ENCODE measurements at regions not wholly inside any gene's neighbourhood (a gene's known extent, or its start where the extent isn't known, plus 50 kb on each side); places are given as distances from the start of the nearest gene placed in this dataset.

DNA sequence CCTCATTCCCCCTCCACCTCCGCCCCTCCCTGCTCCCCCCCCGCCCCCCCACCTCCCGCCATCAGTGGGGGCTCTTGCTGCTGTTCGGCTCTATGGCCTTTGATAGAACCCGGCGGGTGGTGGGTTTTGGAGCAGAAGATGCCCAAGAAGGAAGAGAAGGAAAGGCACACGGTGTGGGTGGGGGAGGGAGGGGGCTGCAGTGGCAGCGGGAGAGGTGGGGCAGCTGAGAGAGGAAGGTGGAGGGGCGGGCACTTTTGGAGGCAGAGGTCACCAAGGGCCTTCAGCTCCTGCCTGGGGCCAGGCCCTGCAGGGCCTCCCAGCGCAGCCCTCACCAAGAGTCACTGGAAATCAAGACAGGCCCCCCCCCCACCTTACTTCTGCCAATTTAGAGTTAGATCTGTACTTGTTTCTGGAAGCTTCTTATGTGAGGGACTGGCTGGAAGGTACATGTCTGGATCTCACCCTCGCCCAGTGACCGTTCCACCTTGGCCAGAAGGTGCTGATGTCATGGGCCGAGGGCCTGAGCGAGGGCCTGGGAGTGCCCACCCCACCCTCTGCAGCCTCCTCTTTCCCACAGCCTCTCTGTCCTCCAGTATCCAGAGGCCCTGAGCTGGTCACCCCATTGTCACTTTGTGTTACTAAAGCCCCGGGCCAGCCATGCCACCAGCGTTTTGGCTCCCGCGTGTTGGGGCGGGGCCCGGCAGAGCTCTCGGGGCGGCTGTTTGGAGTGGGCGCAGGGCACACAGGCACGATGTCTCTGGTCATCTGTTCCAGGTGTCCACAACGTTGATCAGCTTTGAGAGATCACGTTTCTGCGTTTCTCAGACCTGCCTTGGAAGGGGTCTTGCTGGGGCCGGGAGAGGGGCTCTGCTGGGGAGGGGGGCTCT is 153.9 kb downstream of the KIF26A start:
- DNase-seq = no peak

DNA sequence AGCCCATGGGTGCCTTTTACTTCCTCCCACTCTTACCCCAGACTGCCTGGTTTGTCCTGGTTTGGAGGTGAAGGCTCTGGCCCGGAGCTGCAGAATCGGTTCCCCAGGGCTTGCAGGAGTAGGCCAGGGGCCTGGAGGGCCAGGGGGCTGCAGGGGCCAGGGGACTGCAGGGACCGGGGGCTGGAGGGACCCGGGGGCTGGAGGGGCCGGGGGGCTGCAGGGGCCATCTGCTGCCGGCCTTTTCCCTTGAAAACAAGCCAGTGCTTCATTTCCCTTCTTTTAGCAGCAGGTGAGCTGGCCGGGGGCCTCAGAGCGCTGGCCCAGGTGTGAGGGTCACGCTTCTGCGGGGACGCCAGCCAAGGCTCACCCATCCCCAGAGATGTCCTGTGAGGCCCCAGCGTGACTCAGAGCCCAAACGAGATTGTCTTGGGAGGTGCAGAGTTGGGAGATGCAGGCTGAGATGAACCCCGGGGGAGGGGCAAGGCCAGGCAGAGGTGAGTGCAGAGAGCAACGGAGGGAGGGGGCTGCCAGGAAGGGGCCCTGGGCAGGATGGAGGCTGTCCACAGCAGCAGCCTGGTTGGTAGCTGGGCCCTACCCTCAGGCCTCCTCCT is 154.9 kb downstream of the KIF26A start:
- no peak for DNase-seq

DNA sequence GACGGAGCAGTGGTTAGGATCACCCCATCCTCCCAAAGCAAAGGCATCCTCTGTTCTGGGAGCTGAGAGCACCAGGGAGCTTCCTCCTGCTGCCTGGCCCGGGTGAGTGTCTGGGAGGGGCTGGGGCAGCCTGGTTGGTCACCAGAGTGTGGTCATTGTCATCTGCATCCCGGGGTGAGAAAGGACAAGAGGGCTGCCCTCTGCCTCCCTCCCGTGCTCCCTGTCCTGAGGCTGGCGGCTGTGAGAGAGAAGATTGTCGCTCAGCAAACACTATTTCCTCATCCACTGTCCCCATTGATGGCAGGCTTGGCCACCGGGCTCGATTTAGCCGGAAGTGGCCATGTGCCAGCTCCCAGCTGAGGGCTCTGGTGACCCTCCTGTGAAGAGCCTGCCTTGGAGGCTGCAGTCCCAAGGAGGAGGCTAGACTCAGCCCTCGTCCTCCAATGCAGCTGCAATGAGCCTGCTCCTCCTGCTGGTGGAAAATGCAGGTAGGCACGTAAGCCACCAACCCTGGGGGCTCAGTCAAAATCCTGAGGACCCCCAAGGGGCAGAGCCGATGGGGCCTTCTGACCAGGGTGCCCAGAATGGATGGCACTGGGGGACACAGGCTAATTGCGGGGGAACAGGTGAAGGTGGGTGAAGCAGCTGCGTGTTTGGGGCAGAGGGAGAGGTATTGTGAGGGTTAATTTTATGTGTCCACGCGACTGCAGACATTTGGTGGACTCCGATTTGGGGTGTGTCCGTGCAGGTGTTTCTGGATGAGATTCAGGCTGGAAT is 155.7 kb downstream of the KIF26A start:
- DNase-seq = no peak

DNA sequence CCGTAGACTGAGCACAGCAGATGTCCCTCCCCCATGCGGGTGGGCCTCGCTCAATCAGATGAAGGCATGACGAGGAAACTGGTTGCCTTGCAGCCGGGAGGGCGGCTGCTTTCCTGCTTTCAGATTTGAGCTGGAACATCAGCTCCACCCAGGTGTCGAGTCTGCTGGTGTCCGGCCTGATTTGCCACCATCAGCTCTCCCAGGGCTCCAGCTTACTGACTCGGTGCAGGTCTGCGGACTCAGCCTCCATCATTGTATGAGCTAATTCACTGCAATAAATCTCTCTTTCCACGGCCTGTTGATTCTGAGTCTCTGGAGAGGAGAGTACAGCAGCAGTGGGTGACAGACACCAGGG is 156.2 kb downstream of the KIF26A start:
- DNase-seq = no peak

DNA sequence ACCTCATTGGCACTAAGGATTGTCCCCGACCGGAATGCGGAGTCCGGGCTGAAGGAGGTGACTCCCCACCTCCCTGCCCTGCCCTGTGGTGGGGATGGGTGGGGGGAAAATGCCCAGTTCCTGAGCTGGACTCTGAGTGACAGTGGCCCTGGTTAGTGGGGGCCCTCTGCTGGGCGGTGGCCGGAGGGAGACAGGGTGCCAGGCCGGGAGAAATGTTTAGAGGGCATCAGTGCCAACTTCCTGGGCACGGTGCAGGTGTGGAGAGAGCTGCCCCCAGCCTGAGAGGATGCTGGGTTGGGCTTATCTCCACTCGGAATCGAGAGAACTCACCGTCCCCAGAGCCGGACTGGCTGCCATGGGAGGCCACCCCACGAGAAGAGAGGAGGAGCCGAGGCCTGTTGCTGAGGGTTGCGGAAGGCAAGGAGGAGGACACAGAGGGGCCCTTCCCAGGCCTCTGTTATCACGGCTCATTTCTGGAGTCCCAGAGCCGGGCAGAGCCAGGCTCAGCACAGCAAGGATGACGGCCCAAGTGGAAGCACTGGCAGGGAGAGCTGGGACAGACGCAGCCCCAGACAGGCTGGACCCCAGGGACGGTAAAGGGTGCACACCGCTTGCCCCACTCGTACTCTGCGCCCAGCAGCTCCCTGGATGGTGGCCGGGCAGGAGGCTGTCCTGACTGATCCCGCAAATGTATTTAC is 156.7 kb downstream of the KIF26A start:
- DNase-seq = no peak

DNA sequence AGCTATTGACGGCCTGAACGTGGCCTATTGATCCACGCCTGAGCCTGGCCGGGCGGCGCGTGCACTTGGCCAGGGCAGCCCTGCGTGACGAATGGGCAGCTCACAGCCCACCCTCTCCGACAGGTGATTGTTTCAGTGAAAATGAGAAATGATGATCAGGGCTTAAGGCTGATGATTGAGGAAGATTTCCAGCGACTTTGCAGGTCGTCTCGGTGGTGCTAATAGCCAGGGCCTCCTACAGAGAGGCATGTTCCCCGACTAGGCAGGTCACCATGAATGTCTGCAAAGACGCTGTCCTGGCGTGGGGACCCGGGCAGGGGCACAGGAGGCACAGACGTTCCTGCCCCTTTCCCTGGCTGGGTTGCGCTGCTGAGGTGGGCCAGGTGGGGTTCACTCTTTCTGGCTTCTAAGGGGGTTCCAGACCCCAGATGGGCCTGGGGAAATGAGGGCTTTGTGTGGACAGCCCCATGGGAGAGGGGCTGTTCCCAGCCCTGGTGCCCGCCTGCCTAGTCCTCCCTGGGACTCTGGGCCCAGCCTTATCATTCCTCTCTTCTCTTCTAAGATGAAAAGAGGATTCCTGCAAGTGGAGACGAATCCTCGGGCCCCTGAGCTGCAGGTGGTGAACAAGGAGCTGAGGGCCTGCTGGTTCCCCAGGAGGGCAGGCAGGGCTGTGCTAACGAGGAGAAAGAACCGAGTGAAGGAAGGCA is 157.4 kb downstream of the KIF26A start:
- no peak for DNase-seq

DNA sequence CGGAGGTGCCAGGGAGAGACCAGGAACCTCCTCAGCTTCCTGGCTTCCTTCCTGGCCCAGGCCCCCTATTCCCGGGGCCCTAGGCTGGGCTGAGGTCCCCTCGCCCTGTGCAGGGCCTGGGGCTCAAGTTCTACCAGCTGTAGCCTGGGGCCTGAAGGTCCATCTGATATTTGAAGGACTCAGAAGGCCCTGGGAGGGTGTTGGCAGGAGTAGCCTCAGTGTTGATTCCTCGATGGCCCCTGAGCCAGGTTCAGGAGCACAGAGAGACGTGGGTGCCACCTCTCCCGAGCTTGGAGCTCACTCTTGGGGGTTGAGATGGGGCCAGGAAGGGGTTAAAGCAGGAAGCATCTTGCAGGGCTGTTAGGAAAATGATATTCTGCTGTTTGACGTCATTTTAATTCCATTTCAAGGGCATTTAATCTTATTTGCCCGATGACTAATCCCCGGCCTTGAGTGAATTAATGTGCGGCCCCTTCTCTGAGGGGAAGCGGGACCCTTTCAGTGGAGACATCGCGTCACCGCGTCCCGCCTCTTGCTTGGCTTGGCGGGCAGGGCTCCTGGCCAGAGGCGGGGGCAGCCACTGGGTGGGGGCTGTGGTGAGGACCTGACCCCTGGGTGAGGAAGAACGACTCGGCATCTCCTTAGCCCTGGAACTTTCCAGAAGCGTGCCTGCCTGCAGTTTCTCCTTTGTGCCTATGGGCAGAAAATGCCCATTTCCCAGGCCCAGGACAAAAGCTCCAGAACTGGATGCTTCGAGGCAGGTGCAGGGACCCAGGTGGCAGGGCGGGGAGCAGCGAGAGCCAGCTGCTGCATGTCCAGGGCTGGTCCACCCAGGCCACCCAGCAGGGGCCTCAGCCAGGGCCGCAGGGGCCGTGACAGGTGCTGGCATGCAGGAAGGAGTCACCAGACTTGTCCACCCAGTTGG is 158.3 kb downstream of the KIF26A start:
- no peak for DNase-seq

DNA sequence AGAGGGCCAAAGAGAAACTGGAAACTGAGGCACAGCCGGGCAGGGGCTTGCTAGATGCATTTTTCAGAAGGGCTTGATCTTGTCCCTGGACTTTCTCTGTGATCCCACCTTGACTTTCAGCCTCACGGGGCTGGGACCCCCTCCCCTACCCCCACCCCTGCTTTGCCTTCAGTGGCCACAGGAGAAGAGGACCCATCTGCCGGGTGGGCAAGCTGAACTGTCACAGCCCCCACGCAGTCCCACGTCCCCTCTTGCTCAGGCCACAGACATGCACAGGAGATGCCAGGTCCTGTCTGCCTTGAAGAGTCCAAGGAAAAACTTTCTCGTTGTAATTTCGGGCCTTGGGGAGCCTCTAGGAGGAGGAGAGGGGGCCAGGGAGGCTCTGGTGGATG is 158.9 kb downstream of the KIF26A start:
- no peak for DNase-seq

DNA sequence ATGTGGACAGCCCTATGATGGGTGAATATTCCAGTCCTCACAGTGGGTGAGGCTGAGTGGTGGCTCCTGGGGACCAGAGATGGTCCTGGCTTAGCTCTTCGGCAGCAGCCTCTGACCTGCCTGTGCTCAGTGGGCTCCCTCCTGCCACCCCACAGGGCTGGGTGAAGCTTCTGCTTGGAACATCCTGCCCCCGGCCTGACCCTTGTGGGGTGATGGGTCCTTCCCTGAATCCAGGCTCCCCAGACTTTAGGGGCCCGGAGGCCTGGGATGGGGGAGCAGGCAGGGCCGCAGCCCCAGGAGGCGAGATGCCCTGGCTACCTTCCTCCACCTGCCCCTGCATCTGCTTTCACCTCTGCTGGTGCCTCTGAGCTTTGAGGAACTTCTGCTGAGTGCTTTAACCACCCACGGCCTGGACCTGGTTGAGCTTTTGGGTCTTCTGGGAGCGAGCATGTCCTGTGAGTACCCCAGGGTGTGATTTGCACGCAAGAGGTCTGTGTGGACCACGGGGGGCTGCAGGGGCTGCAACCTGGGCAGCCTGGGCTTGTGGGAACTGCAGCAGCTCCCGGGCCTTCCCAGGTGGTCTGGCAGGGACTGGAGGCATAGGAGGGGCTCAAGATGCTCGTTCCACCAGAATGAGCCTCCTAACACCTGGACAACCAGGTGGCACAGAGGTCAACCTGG is 159.5 kb downstream of the KIF26A start:
- no peak for DNase-seq

DNA sequence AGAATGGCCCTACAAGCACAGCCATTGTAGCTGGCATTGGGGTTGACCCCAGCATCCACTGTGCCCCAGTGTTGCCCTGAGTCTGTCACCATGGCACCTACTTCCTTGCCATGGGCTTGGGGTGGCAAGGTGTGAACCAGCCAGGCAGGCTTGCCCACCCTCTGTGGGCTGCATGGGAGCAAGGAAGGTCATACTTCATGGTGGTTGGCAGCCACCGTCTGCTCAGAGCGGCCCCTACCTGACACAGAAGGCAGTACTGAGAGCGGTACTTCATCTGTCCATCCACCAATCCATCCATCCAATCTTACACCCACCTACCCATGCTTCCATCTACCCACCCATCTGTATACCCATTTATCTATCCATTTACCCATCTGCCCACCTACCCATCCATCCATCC is 160.1 kb downstream of the KIF26A start:
- no peak for DNase-seq

DNA sequence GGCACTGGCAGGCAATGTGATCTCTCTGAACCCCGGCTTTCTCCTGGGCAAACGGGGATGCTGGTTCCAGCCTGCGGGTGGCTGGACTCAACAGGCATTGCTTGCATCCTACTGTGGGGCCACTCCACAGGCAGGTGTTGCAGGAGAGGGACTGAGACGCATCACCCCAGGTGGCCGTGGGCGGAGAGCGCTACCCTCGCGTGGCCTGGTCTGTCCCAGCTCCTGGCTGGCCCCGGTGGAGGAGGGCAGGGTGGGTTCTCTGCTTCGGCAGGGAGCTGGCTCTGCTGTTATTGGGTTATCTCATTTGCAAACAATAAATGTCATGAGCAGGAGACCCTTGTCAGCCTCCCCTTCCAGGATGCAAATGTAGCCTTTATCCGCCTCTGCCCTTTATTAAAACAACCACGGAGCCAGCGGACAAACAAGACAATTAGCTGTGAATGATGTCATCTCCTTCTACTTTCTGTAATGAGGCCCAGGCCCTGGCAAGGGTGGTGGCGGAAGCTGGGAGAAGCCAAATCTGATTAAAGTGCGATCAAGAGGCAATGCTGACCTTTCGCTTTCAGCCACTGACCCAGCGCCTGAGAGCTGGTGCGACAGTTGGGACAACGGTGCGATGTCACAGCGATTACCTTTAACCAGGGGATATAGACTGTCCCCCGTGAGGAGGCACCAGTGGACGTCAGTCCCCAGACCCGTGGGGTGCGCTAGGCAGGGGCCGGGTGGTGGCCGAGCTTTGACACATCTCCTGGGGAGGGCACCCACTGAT is 161.8 kb downstream of the KIF26A start:
- no peak for DNase-seq

DNA sequence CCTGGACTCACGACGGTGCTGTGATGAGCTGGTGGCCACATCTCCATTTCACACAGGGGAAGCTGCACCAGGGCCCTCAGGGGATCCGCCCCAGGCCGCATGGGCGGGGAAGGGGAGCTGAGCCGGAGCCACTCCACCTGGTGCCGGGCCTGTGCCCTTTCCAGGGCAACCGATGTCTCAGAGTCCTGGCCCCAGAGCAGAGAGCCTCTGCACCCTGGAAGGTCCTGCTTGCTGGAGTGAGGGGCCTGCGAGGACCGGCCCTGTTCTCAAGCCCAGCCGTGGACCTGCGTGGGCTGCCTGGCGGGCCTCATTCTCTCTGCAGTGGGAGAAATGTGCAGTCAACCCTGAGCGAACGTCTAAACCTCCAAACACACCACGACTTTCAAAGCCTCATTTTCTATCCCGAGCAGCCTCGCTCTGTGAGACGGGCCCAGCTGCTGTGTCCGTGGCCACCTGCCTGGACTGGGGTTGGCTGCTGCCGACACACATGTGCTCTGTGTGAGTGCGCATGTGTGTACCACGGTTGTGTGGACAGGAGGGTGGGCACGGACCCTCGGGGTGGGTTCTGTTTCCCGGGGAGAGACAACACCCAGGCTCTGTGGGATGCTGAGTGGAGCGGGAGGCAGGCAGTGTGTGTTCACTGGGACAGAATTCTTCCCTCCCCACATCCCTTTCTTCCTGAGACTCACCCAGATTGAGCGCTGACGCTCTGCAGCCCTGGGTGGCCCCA is 163.5 kb downstream of the KIF26A start:
- DNase-seq = no peak

DNA sequence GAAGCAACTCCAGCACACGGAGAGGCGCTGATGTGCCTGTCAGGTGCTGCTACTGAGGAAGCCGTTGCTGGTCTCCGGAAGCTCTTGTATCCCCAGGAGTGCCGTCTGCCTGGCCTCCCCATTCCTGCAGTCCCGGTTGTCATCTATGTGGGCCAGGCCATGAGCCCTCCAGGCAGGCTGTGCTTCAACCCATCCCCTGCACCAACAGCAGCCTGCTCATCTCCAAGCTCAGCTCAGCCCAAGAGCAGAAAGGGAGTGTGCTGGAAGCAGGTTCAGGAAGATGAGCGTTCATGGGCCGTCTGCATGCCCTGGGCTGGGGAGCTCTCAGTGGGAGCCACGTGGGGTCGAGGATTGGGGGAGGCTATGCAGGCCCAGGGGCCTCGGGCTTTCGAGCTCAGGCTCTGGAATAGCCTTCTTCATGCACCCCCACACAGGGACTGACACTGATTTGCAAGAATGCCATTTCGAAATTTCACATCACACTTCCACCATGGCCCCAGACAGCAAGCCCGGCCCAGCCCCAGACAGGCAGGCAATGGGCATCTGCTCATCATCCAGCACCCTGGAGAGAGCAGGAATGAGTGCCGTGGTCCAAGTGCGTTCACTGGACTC is 164.5 kb downstream of the KIF26A start:
- DNase-seq = no peak

DNA sequence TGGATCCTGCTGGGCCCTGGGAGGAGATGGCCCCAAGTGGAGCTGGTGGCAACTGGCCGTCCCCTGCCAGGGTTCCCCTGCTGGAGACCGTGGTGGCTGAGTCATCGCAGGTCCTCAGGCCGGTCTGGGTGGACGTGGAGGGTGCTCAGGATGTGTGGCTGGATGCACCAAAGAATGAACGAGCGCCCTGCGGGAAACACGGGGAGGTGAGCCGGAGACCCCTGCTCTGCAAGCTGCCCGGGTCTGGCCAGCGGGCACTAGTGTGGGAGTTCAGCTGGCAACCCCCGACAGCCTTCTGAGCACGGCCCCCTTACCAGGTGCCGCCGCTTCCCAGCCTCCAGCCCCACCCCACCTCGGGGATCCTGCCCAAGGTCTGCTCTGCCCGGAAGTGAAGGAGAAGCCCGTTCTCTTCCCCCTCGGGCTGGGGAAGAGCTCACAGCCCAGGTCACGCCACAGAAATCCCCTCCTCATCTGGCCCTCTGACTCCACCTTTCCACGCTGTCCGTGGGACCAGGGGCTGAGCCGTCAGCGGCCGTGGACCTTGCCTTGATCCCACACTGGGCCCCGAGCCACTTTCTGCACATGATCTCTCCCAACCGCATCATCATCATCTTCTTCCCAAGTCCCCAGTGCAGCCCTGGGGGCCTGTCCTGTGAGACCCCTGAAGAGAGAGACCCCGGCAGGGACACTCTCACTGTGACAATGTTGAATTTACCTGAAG is 165.5 kb downstream of the KIF26A start:
- DNase-seq = no peak

DNA sequence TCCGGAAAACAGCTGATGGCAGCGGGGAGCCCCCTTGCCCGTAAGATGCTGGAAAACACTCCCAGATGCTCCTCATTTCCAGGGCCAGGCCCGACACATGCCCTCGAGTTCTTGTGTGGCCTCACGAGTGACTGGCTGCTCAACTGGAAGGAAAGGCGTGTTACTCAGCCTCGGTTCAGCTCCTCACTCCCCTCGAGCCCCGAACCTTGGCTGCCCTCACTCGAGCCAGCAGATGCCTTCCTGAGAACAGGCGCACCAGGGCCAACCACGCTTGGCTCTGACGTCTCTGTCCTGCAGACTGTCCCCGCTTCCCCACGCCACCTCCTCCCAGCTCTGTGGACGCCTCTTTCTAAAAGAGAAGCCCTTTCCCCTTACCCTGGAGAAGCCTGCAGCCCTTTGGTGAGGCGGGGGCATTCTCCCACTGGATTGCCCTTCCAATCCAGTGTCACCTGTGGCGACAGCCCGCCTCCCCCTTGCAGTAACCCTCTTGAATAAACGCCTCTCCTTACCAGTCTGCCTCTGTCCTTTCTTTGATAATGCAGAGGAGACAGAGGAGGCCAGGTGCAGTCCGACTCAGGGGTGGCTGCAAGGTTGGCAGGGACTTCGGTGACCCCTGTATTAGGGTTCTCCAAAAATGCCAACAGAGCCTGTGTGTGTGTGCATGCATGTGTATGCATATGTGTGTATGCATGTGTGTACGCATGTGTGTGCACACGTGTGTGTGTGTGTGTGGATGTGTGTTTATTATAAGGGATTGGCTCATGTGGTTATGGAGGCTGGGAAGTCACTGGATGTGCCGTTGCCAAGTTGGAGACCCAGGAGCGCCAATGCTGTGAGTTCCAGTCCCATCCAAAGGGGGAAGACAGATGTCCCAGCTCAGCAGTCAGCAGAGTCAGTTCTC is 166.3 kb downstream of the KIF26A start:
- DNase-seq = no peak

DNA sequence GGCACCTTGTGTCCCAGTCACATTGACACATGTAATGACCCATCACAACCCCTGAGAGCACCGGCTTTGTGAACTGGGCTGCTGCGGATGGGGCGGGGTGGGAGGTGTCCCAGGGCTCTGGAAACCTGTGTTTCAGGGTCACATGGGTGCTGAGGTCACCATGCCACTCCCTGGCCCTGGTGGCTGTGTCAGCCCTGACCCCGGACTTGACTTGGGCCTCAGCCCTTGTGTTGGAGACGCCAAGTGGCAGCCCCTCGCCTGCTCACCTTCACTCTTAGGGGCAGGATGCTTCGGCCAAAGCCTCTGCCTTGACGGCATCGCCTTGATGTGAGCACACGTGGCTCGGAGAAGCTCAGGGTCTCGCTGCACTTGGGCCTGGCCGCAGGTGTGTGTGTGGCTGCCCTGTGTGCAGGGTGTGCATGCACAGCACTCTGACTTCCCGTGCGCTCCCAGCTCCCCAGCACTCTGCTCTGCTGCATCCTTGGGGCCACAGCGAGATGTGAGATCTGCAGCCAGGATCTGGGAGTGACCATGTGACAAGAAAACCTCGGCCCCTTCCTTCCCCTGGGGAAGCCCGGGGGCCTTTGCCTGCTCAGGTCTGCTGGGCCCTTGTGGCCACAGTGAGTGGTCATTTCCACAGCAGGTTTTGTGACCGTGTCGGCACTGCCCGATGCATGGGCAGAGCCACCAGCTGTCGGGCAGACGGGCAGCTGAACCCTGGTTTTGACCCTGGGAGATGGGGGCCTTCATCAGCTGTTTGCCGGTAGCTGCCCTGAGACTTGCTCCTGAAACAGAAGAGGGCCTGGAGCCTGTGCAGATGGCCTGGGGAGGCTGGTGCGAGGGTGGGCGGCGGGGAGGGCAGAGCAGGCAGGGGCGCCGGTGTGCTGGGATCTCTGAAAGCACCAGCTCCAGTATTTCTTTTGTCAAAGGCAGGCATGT is 167.4 kb downstream of the KIF26A start:
- DNase-seq = no peak
